CD8-positive, alpha-beta memory T cell (primary cell): ENCODE measurements at regions not wholly inside any gene's neighbourhood (a gene's known extent, or its start where the extent isn't known, plus 50 kb on each side); places are given as distances from the start of the nearest gene placed in this dataset.

ENCODE experiments used
- CTCF ChIA-PET: fragments of 350-600 bp; sonication (Branson Sonifier 250); formaldehyde crosslinking; loops from one replicate; lab custom pipeline; 2021; ENCODE audit warnings: antibody characterized with exemption; lab: Charles Lee
- POLR2A ChIA-PET: fragments of 350-600 bp; sonication (Branson Sonifier 250); formaldehyde crosslinking; loops from one replicate; lab custom pipeline; 2021; ENCODE audit warnings: antibody characterized with exemption; lab: Charles Lee
- DNase-seq, 5 donors: peaks; one replicate each; pipeline versions ENCODE4 v3.0.0 to v3.0.0-alpha.2; 2020 to 2022; ENCODE audit warnings: mixed read lengths in 1 of 5
- H3K27ac ChIP-seq: one replicate; pipeline ENCODE4 v1.7.0; 2013; ENCODE audit warnings: low read depth, mild to moderate bottlenecking, low read length, moderate library complexity
- H3K27me3 ChIP-seq: 2 replicates; pipeline ENCODE4 v1.7.0; 2013; ENCODE audit warnings: low read length, mild to moderate bottlenecking; ENCODE audit not compliant: insufficient read depth, poor library complexity, severe bottlenecking
- H3K36me3 ChIP-seq: 2 replicates; pipeline ENCODE4 v1.7.0; 2013; ENCODE audit warnings: mild to moderate bottlenecking, low read length, moderate library complexity; ENCODE audit not compliant: insufficient read depth
- H3K4me1 ChIP-seq: 2 replicates; pipeline ENCODE4 v1.7.0; 2013; ENCODE audit warnings: mild to moderate bottlenecking, low read length, moderate library complexity; ENCODE audit not compliant: insufficient read depth
- H3K4me3 ChIP-seq: 2 replicates; pipeline ENCODE4 v1.7.0; 2013; ENCODE audit warnings: mild to moderate bottlenecking, low read length
- H3K9me3 ChIP-seq: 2 replicates; pipeline ENCODE4 v1.7.0; 2013; ENCODE audit warnings: mild to moderate bottlenecking, low read length
- H3K27ac Mint-ChIP-seq, 8 donors: one replicate each; pipeline ENCODE4 v1.8.0; 2020 to 2021; ENCODE audit warnings: mixed read lengths in 8 of 8, mild to moderate bottlenecking in 6 of 8, inconsistent platforms in 3 of 8, moderate library complexity in 3 of 8
- H3K27me3 Mint-ChIP-seq, 2 donors: one replicate each; pipeline ENCODE4 v1.8.0; 2020 to 2021; ENCODE audit warnings: mixed read lengths in 2 of 2, mild to moderate bottlenecking in 1 of 2, moderate library complexity in 1 of 2
- H3K36me3 Mint-ChIP-seq, 3 donors: one replicate each; pipeline ENCODE4 v1.8.0; 2020 to 2021; ENCODE audit warnings: mixed read lengths in 3 of 3, inconsistent platforms in 1 of 3, mild to moderate bottlenecking in 1 of 3
- H3K4me1 Mint-ChIP-seq, 3 donors: one replicate each; pipeline ENCODE4 v1.8.0; 2020 to 2021; ENCODE audit warnings: mixed read lengths in 3 of 3, inconsistent platforms in 1 of 3, mild to moderate bottlenecking in 1 of 3
- H3K4me3 Mint-ChIP-seq, 7 donors: one replicate each; pipeline ENCODE4 v1.8.0; 2020 to 2021; ENCODE audit warnings: mixed read lengths in 7 of 7, mild to moderate bottlenecking in 6 of 7, moderate library complexity in 4 of 7, inconsistent platforms in 2 of 7
- H3K9me3 Mint-ChIP-seq, 5 donors: one replicate each; pipeline ENCODE4 v1.8.0; 2020 to 2022; ENCODE audit warnings: mixed read lengths in 5 of 5, mild to moderate bottlenecking in 3 of 5, moderate library complexity in 2 of 5, inconsistent platforms in 1 of 5

DNA sequence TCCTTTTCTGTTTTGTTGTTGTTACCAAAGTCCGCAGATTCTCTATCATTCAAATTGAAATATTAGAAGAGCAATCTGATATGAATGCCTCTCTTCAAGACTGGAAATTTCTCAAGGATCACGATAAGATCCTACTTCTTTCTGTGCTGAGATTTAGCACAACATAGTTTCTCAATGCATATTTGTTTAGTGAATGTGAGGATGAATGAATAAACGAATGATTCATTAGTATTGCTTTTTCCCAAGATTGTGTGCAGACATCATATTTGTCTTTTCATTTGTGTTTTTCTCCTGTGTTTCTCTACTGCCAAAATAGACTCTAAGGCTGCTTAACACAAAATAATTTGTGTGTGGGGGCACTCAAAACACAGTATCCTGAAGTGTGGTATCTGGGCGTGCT is 862.7 kb upstream of the MAP3K7 start:
- Mint-ChIP-seq H3K9me3 (peaks cover 0 to 2% (median 0%) of the 10 kb centered on the region in 5 donors), H3K27ac (no peak overlapping the region), H3K27me3 (no peaks in the 10 kb centered on the region), H3K4me3 (no peak overlapping the region), H3K4me1 (no peaks in the 10 kb centered on the region), H3K36me3 (no peaks in the 10 kb centered on the region)
- Histone ChIP-seq H3K27me3 (no peaks in the 10 kb centered on the region), H3K4me1 (no peaks in the 10 kb centered on the region), H3K36me3 (no peaks in the 10 kb centered on the region), H3K4me3 (no peak overlapping the region), H3K9me3 (no peaks in the 10 kb centered on the region), H3K27ac (no peak overlapping the region)
- no peak for DNase-seq
- CTCF ChIA-PET = no interaction called here
- POLR2A ChIA-PET = no interaction called here

DNA sequence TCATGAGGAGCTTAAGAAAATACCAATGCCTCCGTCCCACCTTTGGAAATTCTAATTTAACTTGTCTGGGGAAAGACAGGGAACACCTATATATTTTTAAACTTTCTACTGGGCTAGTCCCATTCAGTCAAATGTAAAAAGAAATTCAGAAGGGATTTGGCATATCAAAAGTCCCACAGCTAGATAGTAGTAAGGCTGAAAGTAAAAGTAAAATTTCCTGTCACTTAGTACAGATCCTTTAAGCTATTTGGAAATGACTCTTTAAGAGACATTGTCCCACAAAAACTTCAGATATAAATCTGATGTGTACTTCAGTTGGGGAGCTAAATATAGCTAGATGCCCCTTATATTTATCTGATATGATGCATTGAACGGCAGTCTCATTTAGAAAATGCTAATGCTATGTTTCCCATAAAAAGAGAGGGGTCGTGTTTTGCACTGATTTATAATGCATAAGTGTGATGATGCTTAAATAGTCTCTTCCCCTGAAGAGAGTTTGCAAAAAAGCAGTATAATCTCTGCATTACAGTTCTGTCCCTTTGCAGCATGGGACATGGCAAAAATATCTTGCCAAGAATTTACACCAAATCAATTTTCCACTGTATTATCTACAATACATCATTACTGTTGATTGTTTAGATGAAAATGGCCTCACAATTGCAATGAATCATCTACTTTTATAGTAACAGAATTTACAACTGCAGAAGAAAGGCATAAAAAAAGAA is 860.8 kb upstream of the MAP3K7 start:
- Mint-ChIP-seq H3K27me3 (no peaks in the 10 kb centered on the region), H3K4me3 (no peak overlapping the region), H3K4me1 (no peaks in the 10 kb centered on the region), H3K36me3 (no peaks in the 10 kb centered on the region), H3K27ac (no peak overlapping the region), H3K9me3 (peaks cover 0 to 3% (median 2%) of the 10 kb centered on the region in 5 donors)
- H3K36me3 ChIP-seq = no peaks in the 10 kb centered on the region
- H3K27me3 ChIP-seq = no peaks in the 10 kb centered on the region
- H3K27ac ChIP-seq = no peak overlapping the region
- DNase-seq = no peak
- ChIA-PET CTCF (no interaction called here), POLR2A (no interaction called here)
- no peak overlapping the region for H3K4me3 ChIP-seq
- no peaks in the 10 kb centered on the region for H3K9me3 ChIP-seq
- H3K4me1 ChIP-seq = no peaks in the 10 kb centered on the region

DNA sequence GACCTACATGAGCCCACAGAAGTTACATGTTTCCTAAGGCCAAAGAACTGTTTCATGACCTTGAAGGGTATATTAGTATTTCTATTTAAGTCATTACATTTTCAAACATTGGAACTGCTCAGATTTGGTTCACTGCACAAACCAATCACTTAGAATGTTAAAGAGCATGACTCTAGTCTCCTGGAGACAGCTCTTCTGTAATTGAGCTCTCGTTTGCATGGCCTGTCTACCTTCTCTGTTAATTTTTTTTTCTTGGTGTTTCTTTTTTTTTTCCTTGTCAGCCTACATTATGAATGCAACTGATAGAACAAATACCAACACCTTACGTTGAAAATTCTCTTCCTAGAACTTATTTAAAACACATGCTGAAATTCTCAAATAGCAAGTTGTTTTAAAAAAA is 860.2 kb upstream of the MAP3K7 start:
- ChIA-PET POLR2A (no interaction called here), CTCF (no interaction called here)
- no peak overlapping the region for H3K4me3 Mint-ChIP-seq
- H3K27me3 ChIP-seq = no peaks in the 10 kb centered on the region
- H3K27ac Mint-ChIP-seq = no peak overlapping the region
- H3K36me3 Mint-ChIP-seq = no peaks in the 10 kb centered on the region
- no peaks in the 10 kb centered on the region for H3K36me3 ChIP-seq
- no peak overlapping the region for H3K27ac ChIP-seq
- H3K9me3 Mint-ChIP-seq = peaks cover 0 to 8% (median 2%) of the 10 kb centered on the region in 5 donors
- no peak overlapping the region for H3K4me3 ChIP-seq
- no peak for DNase-seq
- no peaks in the 10 kb centered on the region for H3K27me3 Mint-ChIP-seq
- H3K4me1 Mint-ChIP-seq = no peaks in the 10 kb centered on the region
- no peaks in the 10 kb centered on the region for H3K4me1 ChIP-seq
- no peaks in the 10 kb centered on the region for H3K9me3 ChIP-seq

DNA sequence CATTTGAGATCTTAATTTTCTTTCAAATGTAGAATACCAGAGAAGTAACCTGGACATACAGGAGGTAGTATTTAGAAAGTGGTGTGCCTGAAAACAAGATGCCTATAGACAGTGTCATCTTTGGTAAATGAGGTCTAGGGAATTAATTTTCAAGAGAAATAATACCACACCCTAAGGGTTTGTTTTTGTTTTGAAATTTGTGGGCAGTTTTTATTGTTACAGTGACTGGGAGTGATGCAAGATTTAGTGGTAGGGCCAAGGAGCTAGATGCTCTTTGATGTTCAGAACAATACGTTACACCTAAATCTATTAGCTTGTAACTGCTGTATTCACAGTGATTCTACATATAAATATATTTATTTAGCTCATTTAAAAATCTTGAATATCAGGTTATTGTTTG is 856.5 kb upstream of the MAP3K7 start:
- Mint-ChIP-seq H3K9me3 (peaks cover 3 to 12% (median 4%) of the 10 kb centered on the region in 5 donors), H3K36me3 (no peaks in the 10 kb centered on the region), H3K4me1 (no peaks in the 10 kb centered on the region), H3K27me3 (no peaks in the 10 kb centered on the region), H3K27ac (no peak overlapping the region), H3K4me3 (no peak overlapping the region)
- ChIA-PET CTCF (interaction anchor here (0.9 kb wide), 1 partner anchor 9 kb away, joined by 3 read pairs; no protein-coding TSS in a partner anchor), POLR2A (no interaction called here)
- no peaks in the 10 kb centered on the region for H3K27me3 ChIP-seq
- no peak for DNase-seq
- H3K9me3 ChIP-seq = no peaks in the 10 kb centered on the region
- no peak overlapping the region for H3K27ac ChIP-seq
- H3K36me3 ChIP-seq = no peaks in the 10 kb centered on the region
- H3K4me3 ChIP-seq = no peak overlapping the region
- no peaks in the 10 kb centered on the region for H3K4me1 ChIP-seq

DNA sequence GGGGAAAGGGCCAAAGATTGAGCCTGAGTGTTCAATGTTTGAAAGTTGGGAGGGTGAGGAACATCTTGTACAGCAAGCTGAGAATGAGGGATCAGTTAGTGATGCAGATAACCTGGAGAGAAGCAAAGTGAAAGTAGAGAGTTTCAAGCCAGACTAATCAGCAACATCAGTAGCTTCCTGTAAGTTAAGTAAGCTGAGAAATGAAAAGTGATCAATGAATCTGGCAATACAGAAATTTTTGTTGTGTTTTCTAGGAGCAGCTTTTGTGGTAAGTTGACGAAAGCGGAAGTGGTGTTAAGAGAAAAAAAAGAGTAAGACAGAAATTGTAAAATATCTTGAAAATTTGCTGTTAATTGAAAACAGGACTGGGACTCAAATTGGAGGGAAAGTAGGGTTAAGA is 855.5 kb upstream of the MAP3K7 start:
- POLR2A ChIA-PET = no interaction called here
- Histone ChIP-seq H3K27me3 (no peaks in the 10 kb centered on the region), H3K4me1 (no peaks in the 10 kb centered on the region), H3K4me3 (no peak overlapping the region), H3K9me3 (no peaks in the 10 kb centered on the region), H3K27ac (no peak overlapping the region), H3K36me3 (no peaks in the 10 kb centered on the region)
- DNase-seq = no peak
- Mint-ChIP-seq H3K4me3 (no peak overlapping the region), H3K9me3 (peaks cover 3 to 12% (median 4%) of the 10 kb centered on the region in 5 donors), H3K36me3 (no peaks in the 10 kb centered on the region), H3K27me3 (no peaks in the 10 kb centered on the region), H3K27ac (no peak overlapping the region), H3K4me1 (no peaks in the 10 kb centered on the region)
- CTCF ChIA-PET = no interaction called here

DNA sequence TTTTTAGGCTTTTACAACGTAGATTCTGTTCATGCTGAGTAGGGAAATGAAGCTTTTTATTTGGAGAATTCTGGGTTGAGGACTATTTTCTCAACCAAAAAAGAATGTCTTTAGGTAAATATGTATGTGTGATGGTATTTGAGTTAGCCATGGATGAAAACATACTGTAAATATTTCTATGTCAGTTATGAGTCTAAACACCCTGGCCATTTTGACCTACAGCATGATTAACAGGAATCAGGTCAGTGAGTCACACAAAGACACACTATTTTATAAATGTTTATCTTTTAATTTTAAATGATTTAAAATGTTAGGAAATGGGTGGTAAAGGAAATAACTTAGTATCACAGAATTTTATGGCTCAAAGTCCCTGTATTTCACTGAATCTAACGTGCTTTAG is 851.7 kb upstream of the MAP3K7 start:
- peaks cover 3 to 11% (median 6%) of the 10 kb centered on the region in 5 donors for H3K9me3 Mint-ChIP-seq
- DNase-seq = no peak
- CTCF ChIA-PET = no interaction called here

DNA sequence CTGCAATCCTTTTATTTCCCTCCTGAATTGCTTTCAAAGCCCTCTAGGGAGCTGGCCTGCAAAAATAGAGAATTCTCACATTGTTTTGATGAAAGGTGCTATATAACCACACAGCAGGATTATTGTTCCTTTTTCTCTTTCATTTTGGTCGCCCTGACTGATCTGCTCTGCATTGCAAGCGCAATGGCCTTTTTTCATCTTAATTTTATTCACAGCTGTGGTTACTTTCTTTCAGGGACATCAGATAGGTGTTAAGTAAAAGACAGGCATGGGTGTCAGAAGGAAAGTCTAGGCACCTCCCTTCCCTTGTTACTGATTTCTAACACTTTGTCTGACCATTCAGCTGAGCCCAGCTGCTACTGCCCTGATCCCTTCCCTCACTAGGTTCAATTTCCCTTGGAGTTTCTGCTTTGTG is 850.5 kb upstream of the MAP3K7 start:
- H3K9me3 Mint-ChIP-seq = peaks cover 3 to 11% (median 8%) of the 10 kb centered on the region in 5 donors
- POLR2A ChIA-PET = no interaction called here

More for the DNA sequence above, 851.7 kb upstream of the MAP3K7 start:
- Histone ChIP-seq H3K4me1 (no peaks in the 10 kb centered on the region), H3K27me3 (no peaks in the 10 kb centered on the region), H3K9me3 (no peaks in the 10 kb centered on the region), H3K4me3 (no peak overlapping the region), H3K27ac (no peak overlapping the region), H3K36me3 (no peaks in the 10 kb centered on the region)
- Mint-ChIP-seq H3K27ac (no peak overlapping the region), H3K36me3 (no peaks in the 10 kb centered on the region), H3K4me3 (no peak overlapping the region), H3K4me1 (no peaks in the 10 kb centered on the region), H3K27me3 (no peaks in the 10 kb centered on the region)
- POLR2A ChIA-PET = no interaction called here

DNA sequence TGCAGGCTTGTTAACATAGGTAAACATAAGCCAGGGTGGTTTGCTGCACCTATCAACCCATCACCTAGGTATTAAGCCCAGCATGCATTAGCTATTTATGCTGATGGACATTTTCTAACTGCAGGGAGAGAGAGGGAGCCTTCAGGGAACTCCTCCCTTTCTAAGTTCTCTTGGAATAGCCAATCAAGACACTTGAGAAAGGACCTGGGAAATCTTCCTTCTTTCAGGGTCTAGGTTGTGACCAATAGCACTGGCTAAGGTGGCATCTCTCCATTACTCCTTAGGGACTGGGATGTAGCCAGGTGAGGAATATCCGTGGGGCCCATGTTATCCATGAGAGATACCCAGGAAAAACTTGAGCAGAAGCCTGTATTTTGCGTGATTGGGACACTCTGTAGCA is 849.6 kb upstream of the MAP3K7 start:
- Mint-ChIP-seq H3K36me3 (no peaks in the 10 kb centered on the region), H3K27ac (no peak overlapping the region), H3K4me1 (no peaks in the 10 kb centered on the region), H3K27me3 (no peaks in the 10 kb centered on the region), H3K9me3 (peaks cover 0 to 15% (median 3%) of the 10 kb centered on the region in 5 donors), H3K4me3 (no peak overlapping the region)
- H3K4me1 ChIP-seq = no peaks in the 10 kb centered on the region
- ChIA-PET CTCF (no interaction called here), POLR2A (no interaction called here)
- H3K9me3 ChIP-seq = no peaks in the 10 kb centered on the region
- no peak overlapping the region for H3K4me3 ChIP-seq
- DNase-seq = no peak
- H3K36me3 ChIP-seq = no peaks in the 10 kb centered on the region
- H3K27ac ChIP-seq = no peak overlapping the region
- no peaks in the 10 kb centered on the region for H3K27me3 ChIP-seq

More for the DNA sequence above, 850.5 kb upstream of the MAP3K7 start:
- Histone ChIP-seq H3K36me3 (no peaks in the 10 kb centered on the region), H3K4me1 (no peaks in the 10 kb centered on the region), H3K4me3 (no peak overlapping the region), H3K27ac (no peak overlapping the region), H3K27me3 (no peaks in the 10 kb centered on the region), H3K9me3 (no peaks in the 10 kb centered on the region)
- no peak overlapping the region for H3K4me3 Mint-ChIP-seq
- H3K36me3 Mint-ChIP-seq = no peaks in the 10 kb centered on the region
- no peaks in the 10 kb centered on the region for H3K27me3 Mint-ChIP-seq
- no peak for DNase-seq
- CTCF ChIA-PET = no interaction called here
- H3K27ac Mint-ChIP-seq = no peak overlapping the region
- H3K4me1 Mint-ChIP-seq = no peaks in the 10 kb centered on the region
